OCI-M1 (cell line): ENCODE measurements at regions not wholly inside any gene's neighbourhood (a gene's known extent, or its start where the extent isn't known, plus 50 kb on each side); places are given as distances from the start of the nearest gene placed in this dataset.

Experiments used
- DNase-seq: peaks from one replicate; lab custom pipeline; 2025; lab: John Stamatoyannopoulos, UW

- no peak for DNase-seq
Measured at GRCh38 chr7:67422601-67423000, 426.0 kb downstream of the TYW1 start.

DNA sequence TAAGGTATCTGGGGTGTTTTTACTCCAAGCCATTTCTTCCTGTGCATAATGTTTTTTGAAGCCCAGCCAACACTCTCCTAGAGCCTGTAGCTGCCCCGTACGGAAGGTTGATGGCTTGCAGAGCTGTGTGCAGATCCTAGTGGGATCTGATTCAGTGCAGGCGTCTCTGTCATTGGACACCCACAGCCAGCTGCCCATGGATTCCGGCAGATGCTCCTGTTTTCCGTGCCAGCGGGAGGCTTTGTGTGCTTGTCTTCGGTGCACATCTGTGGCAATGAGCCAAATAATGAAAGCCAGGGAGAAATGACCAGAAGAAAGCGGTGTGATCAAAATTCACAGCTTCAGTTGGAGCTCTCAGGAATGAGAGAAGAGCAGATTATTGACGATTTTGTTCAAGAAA, 426.4 kb downstream of the TYW1 start:
- no peak for DNase-seq

DNA sequence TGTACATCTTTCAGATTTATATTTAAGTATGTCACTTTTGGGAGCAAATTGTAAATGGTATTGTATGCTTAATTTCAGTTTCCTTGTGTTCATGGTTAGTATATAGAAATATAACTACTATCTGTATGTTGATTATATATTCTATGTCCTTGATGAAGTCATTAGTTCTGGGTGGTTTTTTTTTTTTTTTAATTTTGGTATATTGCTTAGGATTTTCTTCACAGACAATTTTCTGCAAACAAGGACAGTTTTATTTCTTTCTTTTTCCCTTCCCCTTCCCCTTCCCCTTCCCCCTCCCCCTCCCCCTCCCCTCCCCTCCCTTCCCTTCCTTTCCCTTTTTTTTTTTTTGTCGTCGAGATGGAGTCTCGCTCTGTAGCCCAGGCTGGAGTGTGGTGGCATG, 430.0 kb downstream of the TYW1 start:
- no peak for DNase-seq

DNA sequence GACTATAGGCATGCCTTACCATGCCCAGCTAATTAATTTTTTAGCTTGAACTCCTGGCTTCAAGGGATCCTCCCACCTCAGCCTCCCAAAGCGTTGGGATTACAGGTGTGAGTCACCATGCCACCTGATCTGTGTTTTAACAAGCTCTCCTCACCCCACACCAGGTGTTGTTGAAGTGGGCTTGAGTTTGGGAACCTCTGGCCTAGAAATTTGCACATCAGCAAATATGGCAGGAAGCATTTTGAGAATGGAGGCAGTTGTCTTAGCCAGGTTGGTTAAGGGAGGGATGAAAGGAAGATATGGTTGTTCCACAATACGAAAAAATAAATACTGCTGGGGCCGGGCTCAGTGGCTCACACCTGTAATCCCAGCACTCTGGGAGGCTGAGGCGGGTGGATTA, 433.1 kb downstream of the TYW1 start:
- DNase-seq, result no peak

DNA sequence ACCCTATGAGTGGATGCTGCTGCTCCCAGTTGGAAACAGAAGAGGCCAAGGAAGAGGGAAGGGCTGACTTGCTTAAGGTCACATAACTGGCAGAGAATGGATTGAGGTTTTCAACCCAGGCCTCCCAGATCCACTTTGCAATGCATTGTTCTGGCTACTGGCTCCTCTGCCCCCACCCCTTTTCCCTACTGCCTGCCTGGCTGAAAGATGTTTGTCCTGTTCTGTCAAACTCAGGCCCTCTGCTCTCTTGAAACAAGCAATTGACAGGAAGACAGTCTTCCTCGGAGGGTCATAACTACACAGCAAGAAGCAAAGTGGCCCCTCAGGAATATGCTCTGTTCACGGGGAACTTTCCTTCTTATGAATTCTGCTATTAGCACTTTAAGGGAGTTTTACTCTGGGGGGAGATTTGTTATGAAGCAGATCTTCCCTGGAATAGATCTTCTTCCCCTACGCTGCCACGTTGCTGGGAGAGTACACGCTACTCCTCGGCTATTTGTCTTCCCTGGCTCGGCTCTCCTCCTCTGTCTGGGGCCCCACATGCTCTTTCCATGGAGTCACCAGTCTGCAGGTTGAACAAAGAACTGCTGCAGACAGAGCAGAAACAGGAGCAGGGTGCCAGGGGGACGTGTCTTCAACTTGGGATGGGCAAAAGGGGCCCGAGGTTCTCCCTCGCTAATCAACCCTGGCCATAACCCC, 436.1 kb downstream of the TYW1 start:
- DNase-seq, result no peak

GRCh38 chr7:67435894-67436535, 439.4 kb downstream of the TYW1 start:
- no peak for DNase-seq

GRCh38 chr7:67438198-67438882, 441.7 kb downstream of the TYW1 start:
- DNase-seq, result no peak

DNA sequence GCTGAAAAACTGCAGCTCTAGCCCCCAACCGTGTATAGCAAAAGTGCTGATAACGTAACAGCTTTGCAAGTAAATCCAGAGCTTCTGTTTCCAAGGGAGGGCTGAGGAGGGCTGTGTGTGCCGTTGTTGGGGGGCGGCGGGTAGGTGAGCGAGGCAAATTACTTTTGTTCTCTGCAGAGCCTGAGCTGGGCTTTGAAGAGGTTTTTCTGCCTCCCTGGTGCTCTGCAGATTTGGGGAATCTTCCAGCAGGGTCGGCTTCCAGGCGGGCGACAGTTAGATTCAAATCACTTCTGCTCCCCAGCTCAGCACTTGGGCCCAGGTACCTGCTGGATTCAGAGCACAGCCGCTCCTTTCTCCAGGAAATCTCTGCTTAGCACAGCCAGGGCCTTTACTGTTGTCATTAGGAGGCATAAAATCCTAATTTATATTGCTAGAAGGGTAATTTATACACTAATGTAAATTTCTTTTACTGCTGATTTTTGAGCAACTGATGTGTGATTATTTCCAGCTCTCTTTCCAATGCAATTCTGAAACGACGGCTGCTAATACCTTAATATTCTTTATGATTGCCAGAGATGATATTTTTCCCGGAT, 442.4 kb downstream of the TYW1 start:
- DNase-seq, result no peak

DNA sequence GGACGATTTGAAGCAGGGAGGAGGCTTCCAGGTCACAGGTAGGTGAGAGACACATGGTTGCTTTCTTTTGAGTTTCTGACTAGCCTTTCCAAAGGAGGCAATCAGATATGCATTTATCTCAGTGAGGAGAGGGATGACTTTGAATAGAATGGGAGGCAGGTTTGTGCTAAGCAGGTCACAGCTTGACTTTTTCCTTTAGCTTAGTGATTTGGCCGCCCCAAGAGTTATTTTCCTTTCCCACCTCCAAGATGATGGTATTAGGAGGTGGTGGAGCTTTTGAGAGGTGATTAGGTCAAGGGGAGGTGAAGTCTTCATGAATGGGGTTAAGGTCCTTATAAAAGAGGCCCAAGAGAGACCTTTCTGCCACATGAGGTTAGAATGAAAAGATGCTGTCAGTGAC, 443.7 kb downstream of the TYW1 start:
- DNase-seq, result no peak

GRCh38 chr7:67445728-67446127, 449.1 kb downstream of the TYW1 start:
- DNase-seq, result no peak

- no peak for DNase-seq
Measured at GRCh38 chr7:67447297-67447696, 450.7 kb downstream of the TYW1 start.

- no peak for DNase-seq
Measured at GRCh38 chr7:67448271-67448670, 451.6 kb downstream of the TYW1 start.

GRCh38 chr7:67450171-67450570, 453.5 kb downstream of the TYW1 start:
- no peak for DNase-seq

- no peak for DNase-seq
Measured at GRCh38 chr7:67451306-67451705, 454.7 kb downstream of the TYW1 start.

GRCh38 chr7:67452516-67453026, 455.9 kb downstream of the TYW1 start:
- no peak for DNase-seq

DNA sequence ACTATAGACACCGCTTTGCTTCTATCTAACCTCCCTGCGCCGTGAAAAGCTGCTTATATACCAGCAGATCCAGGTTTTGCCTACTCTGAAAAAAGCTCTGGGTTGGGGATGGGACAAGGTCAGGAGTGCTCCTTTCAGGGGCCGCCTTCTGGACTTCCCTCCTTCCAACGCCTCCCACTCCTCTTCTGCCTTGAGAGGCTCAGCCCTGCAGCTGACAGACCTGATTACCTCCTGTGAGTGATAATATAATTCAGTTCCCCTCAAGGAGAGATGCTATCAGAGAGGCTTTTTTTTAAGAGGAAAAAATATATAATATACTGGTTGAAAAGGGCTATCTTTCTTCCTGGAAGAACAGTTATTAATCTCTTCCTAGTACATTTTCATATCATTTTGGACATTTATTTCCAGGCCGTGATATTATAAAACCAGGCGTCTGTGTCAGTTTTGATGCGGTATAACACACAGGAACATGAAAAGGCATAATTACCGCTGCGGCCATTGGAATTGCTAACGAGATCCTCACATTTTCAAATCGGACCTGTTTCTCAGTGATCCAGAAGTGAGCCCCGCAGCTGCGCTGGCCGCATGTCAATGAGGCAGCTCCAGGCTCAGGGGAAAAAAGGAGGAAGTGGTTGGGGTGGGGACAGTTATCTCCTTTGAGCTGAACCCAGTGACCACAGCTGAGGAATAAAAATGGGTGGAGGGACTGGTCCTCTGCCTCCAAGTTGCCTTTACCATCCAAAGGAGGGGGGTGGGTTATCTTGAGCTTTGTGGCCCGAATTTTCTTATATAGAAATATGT, 457.1 kb downstream of the TYW1 start:
- peak; percentile 99 for DNase-seq

GRCh38 chr7:67455508-67455907, 458.9 kb downstream of the TYW1 start:
- no peak for DNase-seq

DNA sequence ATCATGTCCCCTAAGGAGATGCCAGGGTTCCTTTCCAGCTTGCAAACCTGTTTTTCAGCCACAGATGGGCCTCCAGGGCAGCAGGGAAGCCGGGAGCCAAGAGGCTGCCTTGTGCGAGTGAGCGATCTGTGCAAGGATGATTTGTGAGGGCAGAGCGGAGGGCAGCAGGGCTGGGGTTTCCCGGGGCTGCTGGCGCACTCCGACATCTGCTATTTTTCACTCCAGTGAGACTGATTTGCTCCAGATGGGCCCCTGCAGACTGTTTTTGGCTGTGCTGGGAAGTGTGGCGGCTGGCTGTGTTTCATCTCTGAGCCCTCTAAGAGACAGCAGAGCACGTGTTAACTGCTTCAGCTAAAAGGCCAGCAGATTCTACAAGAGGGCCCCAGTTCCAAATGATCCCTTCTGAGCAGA, 466.2 kb downstream of the TYW1 start:
- no peak for DNase-seq

- DNase-seq, result no peak
Measured at GRCh38 chr7:67463316-67463715, 466.7 kb downstream of the TYW1 start.

DNA sequence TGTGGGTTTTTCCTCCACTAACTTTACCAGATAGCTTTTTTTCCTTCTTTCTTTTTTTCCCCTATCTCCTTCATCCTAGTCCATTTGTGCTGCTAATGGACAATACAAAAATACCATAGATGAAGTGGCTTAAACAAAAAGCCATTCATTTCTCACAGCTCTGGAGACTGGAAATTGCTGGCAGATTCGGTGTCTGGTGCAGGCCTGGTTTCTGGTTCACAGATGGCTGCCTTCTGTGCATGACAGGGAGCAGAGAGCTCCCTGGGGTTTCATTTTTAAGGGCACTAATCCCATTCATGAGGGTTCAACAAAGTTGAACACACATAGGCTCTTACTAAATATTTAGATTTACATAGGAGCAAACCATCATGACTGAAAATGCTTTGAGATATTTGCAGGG, 467.4 kb downstream of the TYW1 start:
- no peak for DNase-seq

GRCh38 chr7:67466109-67466508, 469.5 kb downstream of the TYW1 start:
- no peak for DNase-seq

GRCh38 chr7:67470256-67470751, 473.7 kb downstream of the TYW1 start:
- no peak for DNase-seq
